ENCODE measurements at regions not wholly inside any gene's neighbourhood (a gene's known extent, or its start where the extent isn't known, plus 50 kb on each side); places are given as distances from the start of the nearest gene placed in this dataset.

- H3K27me3 ChIP-seq (ENCODE audit: insufficient read depth in 3 of 3, low read length in 2 of 3) = peaks cover 0 to 7% (median 2%) of the 10 kb centered on the region in 3 donors
- H3K36me3 ChIP-seq (ENCODE audit: insufficient read depth in 1 of 2, low read depth in 1 of 2) = no peaks in the 10 kb centered on the region
- H3K9me3 ChIP-seq = no peaks in the 10 kb centered on the region
- no peak for TF ChIP-seq CTCF (IDR thresholded peaks at IDR 0.05)
- DNase-seq (no peak), ATAC-seq (no peak)
- H3K4me1 ChIP-seq = no peaks in the 10 kb centered on the region
- WGBS, 3 donors = 77 to 87% (median 82%) methylated on average over 8 of the region's 8 CpGs
- intact Hi-C loops (cut with DNase I) = no loop called here
- no peak overlapping the region for H3K4me3 ChIP-seq
- no peak overlapping the region for H3K27ac ChIP-seq
Measured at GRCh38 chr17:51391982-51392654, 131.8 kb downstream of the UTP18 start.

GRCh38 chr17:51395621-51396020, 135.3 kb downstream of the UTP18 start:
- intact Hi-C loops (cut with DNase I) = no loop called here
- H3K9me3 ChIP-seq = no peaks in the 10 kb centered on the region
- H3K27me3 ChIP-seq (ENCODE audit: insufficient read depth in 3 of 3, low read length in 2 of 3) = peaks cover 0 to 2% (median 0%) of the 10 kb centered on the region in 3 donors
- no peak overlapping the region for H3K4me3 ChIP-seq
- H3K27ac ChIP-seq = no peak overlapping the region
- H3K36me3 ChIP-seq (ENCODE audit: insufficient read depth in 1 of 2, low read depth in 1 of 2) = no peaks in the 10 kb centered on the region
- no peak for DNase-seq
- ATAC-seq = no peak
- no peaks in the 10 kb centered on the region for H3K4me1 ChIP-seq
- no peak for TF ChIP-seq CTCF (IDR thresholded peaks at IDR 0.05)
- 87 to 91% (median 89%) methylated on average over 6 of the region's 6 CpGs for WGBS, 3 donors

GRCh38 chr17:51397361-51398127, 137.2 kb downstream of the UTP18 start:
- intact Hi-C loops (cut with DNase I) = no loop called here
- Histone ChIP-seq H3K9me3 (no peaks in the 10 kb centered on the region), H3K36me3 (ENCODE audit: insufficient read depth in 1 of 2, low read depth in 1 of 2) (no peaks in the 10 kb centered on the region), H3K4me3 (no peak overlapping the region), H3K27ac (no peak overlapping the region), H3K27me3 (ENCODE audit: insufficient read depth in 3 of 3, low read length in 2 of 3) (no peaks in the 10 kb centered on the region), H3K4me1 (no peaks in the 10 kb centered on the region)
- no peak for DNase-seq
- TF ChIP-seq CTCF (IDR thresholded peaks at IDR 0.05) = no peak
- 63 to 67% (median 66%) methylated on average over 8 of the region's 8 CpGs for WGBS, 3 donors
- ATAC-seq = no peak

GRCh38 chr17:51398128-51398525, 137.8 kb downstream of the UTP18 start:
- no peaks in the 10 kb centered on the region for H3K9me3 ChIP-seq
- no peak for ATAC-seq
- H3K27me3 ChIP-seq (ENCODE audit: insufficient read depth in 3 of 3, low read length in 2 of 3) = no peaks in the 10 kb centered on the region
- no peak for DNase-seq
- intact Hi-C loops (cut with DNase I) = no loop called here
- no peak overlapping the region for H3K4me3 ChIP-seq
- no peak overlapping the region for H3K27ac ChIP-seq
- no peak for TF ChIP-seq CTCF (IDR thresholded peaks at IDR 0.05)
- WGBS, 3 donors = 43 to 50% (median 49%) methylated on average over 5 of the region's 5 CpGs
- H3K36me3 ChIP-seq (ENCODE audit: insufficient read depth in 1 of 2, low read depth in 1 of 2) = no peaks in the 10 kb centered on the region
- no peaks in the 10 kb centered on the region for H3K4me1 ChIP-seq

Measured in psoas muscle (tissue), 7 donors.